ENCODE measurements at regions not wholly inside any gene's neighbourhood (a gene's known extent, or its start where the extent isn't known, plus 50 kb on each side); places are given as distances from the start of the nearest gene placed in this dataset.

DNA sequence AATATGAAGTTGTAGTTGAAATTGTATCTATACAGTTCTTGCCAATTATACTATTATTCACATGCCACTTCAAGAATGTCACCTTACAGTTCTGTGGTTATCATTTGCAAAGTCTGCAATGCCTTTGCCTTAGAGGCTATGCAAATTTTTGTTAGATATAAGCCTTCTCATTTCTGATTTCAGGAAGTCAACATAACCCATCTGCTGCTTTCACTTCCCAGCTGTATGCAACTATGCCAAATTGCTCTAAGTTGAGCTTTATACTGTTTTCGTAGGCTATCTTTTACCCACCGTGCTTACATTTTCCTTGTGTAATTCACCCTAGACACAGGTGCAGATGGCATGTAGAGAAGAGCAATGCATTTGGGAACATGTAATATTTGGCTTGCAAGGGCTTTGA is 1083.0 kb downstream of the CDH9 start:
- no peaks in the 10 kb centered on the region for H3K36me3 ChIP-seq
- no peak for DNase-seq
- no peak overlapping the region for H3K4me3 ChIP-seq
- TF ChIP-seq EP300 (IDR thresholded peaks at IDR 0.05) (no peak), POLR2A (IDR thresholded peaks at IDR 0.05) (no peak), CTCF (IDR thresholded peaks at IDR 0.05) (no peak), POLR2AphosphoS5 (IDR thresholded peaks at IDR 0.05) (no peak)
- H3K4me1 ChIP-seq = no peaks in the 10 kb centered on the region
- H3K9me3 ChIP-seq = no peaks in the 10 kb centered on the region
- 66 to 92% methylated on average over 2 of the region's 2 CpGs for WGBS, 2 donors
- intact Hi-C loops (cut with DNase I) = no loop called here
- no peaks in the 10 kb centered on the region for H3K27me3 ChIP-seq
- H3K27ac ChIP-seq = no peak overlapping the region

- H3K27ac ChIP-seq = no peak overlapping the region
- H3K36me3 ChIP-seq = no peaks in the 10 kb centered on the region
- no peaks in the 10 kb centered on the region for H3K9me3 ChIP-seq
- TF ChIP-seq CTCF (IDR thresholded peaks at IDR 0.05) (no peak), EP300 (IDR thresholded peaks at IDR 0.05) (no peak), POLR2AphosphoS5 (IDR thresholded peaks at IDR 0.05) (no peak), POLR2A (IDR thresholded peaks at IDR 0.05) (no peak)
- no peaks in the 10 kb centered on the region for H3K4me1 ChIP-seq
- H3K27me3 ChIP-seq = no peaks in the 10 kb centered on the region
- no peak overlapping the region for H3K4me3 ChIP-seq
- no peak for DNase-seq
- intact Hi-C loops (cut with DNase I) = no loop called here
- 80 to 81% methylated on average over 4 of the region's 4 CpGs for WGBS, 2 donors
These were observed 1087.7 kb downstream of the CDH9 start for GRCh38 chr5:25950681-25951080.

DNA sequence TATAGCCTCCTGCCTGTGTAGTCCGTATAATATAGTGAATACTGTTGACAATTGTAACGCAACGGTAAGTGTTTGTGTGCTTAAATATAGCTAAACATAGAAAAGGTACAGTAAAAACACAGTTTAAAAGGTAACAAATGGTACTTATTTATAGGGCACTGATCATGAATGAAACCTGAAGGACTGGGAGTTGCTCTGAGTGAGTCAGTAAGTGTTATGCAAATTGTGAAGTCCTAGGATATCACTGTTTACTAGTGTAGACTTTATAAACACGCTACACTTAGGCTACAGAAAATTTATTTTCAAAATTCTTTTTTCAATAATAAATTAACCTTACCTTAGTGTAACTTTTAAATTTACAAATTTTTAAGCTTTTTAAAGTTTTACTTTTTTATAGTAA is 1090.1 kb downstream of the CDH9 start:
- no peak for DNase-seq
- H3K27ac ChIP-seq = no peak overlapping the region
- no peaks in the 10 kb centered on the region for H3K36me3 ChIP-seq
- no peaks in the 10 kb centered on the region for H3K27me3 ChIP-seq
- 90 to 92% methylated on average over 4 of the region's 4 CpGs for WGBS, 2 donors
- intact Hi-C loops (cut with DNase I) = no loop called here
- no peaks in the 10 kb centered on the region for H3K4me1 ChIP-seq
- no peak overlapping the region for H3K4me3 ChIP-seq
- H3K9me3 ChIP-seq = no peaks in the 10 kb centered on the region
- no peak for TF ChIP-seq POLR2A (IDR thresholded peaks at IDR 0.05)
- no peak for TF ChIP-seq EP300 (IDR thresholded peaks at IDR 0.05)
- no peak for TF ChIP-seq CTCF (IDR thresholded peaks at IDR 0.05)
- TF ChIP-seq POLR2AphosphoS5 (IDR thresholded peaks at IDR 0.05) = no peak

- no peaks in the 10 kb centered on the region for H3K9me3 ChIP-seq
- DNase-seq = no peak
- H3K36me3 ChIP-seq = no peaks in the 10 kb centered on the region
- intact Hi-C loops (cut with DNase I) = no loop called here
- TF ChIP-seq POLR2AphosphoS5 (IDR thresholded peaks at IDR 0.05) = no peak
- no peak for TF ChIP-seq EP300 (IDR thresholded peaks at IDR 0.05)
- TF ChIP-seq POLR2A (IDR thresholded peaks at IDR 0.05) = no peak
- TF ChIP-seq CTCF (IDR thresholded peaks at IDR 0.05) = no peak
- H3K27me3 ChIP-seq = no peaks in the 10 kb centered on the region
- H3K4me3 ChIP-seq = no peak overlapping the region
- H3K4me1 ChIP-seq = no peaks in the 10 kb centered on the region
- WGBS, 2 donors = 44 to 56% methylated on average over 2 of the region's 2 CpGs
- H3K27ac ChIP-seq = no peak overlapping the region
These were observed 1093.6 kb downstream of the CDH9 start for GRCh38 chr5:25944786-25945185.

GRCh38 chr5:25909163-25909562 is 1129.2 kb downstream of the CDH9 start:
- H3K36me3 ChIP-seq = no peaks in the 10 kb centered on the region
- TF ChIP-seq EP300 (IDR thresholded peaks at IDR 0.05) (no peak), POLR2AphosphoS5 (IDR thresholded peaks at IDR 0.05) (no peak), POLR2A (IDR thresholded peaks at IDR 0.05) (no peak), CTCF (IDR thresholded peaks at IDR 0.05) (no peak)
- H3K9me3 ChIP-seq = peaks cover 0 to 2% (median 0%) of the 10 kb centered on the region in 4 donors

More at GRCh38 chr5:25909163-25909562, 1129.2 kb downstream of the CDH9 start:
- Histone ChIP-seq H3K4me1 (no peaks in the 10 kb centered on the region), H3K27ac (no peak overlapping the region), H3K4me3 (no peak overlapping the region), H3K27me3 (no peaks in the 10 kb centered on the region)
- no peak for DNase-seq
- intact Hi-C loops (cut with DNase I) = no loop called here
- 94 to 96% methylated on average over 29 of the region's 29 CpGs for WGBS, 2 donors

Data from sigmoid colon (tissue), 6 donors.